GM12878 (cell line): ENCODE measurements at regions not wholly inside any gene's neighbourhood (a gene's known extent, or its start where the extent isn't known, plus 50 kb on each side); places are given as distances from the start of the nearest gene placed in this dataset.

Experiments used
- ATAC-seq: fragments of 200-7000 bp; cut with Tn5 transposase; 3 replicates; pipeline ENCODE4 v1.9.1; 2020; ENCODE audit warnings: mild to moderate bottlenecking, moderate library complexity
- BruUV-seq: library from RNA; stranded (reverse); fragments of 400-500 nt; replicated peaks from 2 replicates; lab custom pipeline; 2021; lab: Mats Ljungman, UMichigan
- CTCF ChIA-PET: fragments of 300-600 bp; sonication (Branson Sonifier 250); formaldehyde crosslinking; extraction: SDS; loops from one replicate; lab custom pipeline; 2021; ENCODE audit warnings: inconsistent platforms; lab: Yijun Ruan, JAX
- POLR2A ChIA-PET: fragments of 350-600 bp; formaldehyde crosslinking; extraction: SDS; loops from one replicate; lab custom pipeline; 2021; ENCODE audit warnings: inconsistent platforms; lab: Charles Lee
- RAD21 ChIA-PET: fragments of 300-600 bp; sonication (Branson Sonifier 250); formaldehyde crosslinking; loops from one replicate; lab custom pipeline; 2023; ENCODE audit warnings: antibody characterized with exemption; ENCODE audit not compliant: unreplicated experiment; lab: Charles Lee
- SMC1A ChIA-PET: fragments of 300-600 bp; sonication (Branson Sonifier 250); formaldehyde crosslinking; loops from one replicate; lab custom pipeline; 2023; ENCODE audit not compliant: unreplicated experiment, uncharacterized antibody; lab: Charles Lee
- DNase-seq: peaks from one replicate; pipeline ENCODE4 v3.0.0-alpha.2; 2011; ENCODE audit warnings: low read depth, low spot score
- FAIRE-seq: peaks from 3 replicates; lab custom pipeline; 2011; peaks lifted over from hg19 to GRCh38; lab: Jason Lieb, UNC
- H2AFZ ChIP-seq: 2 replicates; pipeline ENCODE4 v1.6.0; 2011; ENCODE audit warnings: low read depth, low read length, control low read depth; ENCODE audit not compliant: control insufficient read depth
- H3K27ac ChIP-seq: 2 replicates; pipeline ENCODE4 v1.5.1; 2011; ENCODE audit warnings: control low read depth; ENCODE audit not compliant: control insufficient read depth, insufficient read depth
- H3K27me3 ChIP-seq, 2 experiments: replicated peaks in 1 of 2; 2 replicates each; pipeline versions ENCODE4 v1.6.0 to v1.6.1; 2011; ENCODE audit warnings: low read length in 1 of 2; ENCODE audit not compliant: control insufficient read depth in 2 of 2, insufficient read depth in 2 of 2
- H3K36me3 ChIP-seq, 2 experiments: 2 replicates each; pipeline ENCODE4 v1.5.1; 2011; ENCODE audit warnings: low read length in 1 of 2; ENCODE audit not compliant: control insufficient read depth in 2 of 2, insufficient read depth in 2 of 2
- H3K4me1 ChIP-seq: 2 replicates; pipeline ENCODE4 v1.6.1; 2011; ENCODE audit warnings: mild to moderate bottlenecking, low read length, moderate library complexity, mixed read lengths; ENCODE audit not compliant: control insufficient read depth, insufficient read depth
- H3K4me2 ChIP-seq: 2 replicates; pipeline ENCODE4 v1.6.0; 2011; ENCODE audit warnings: control low read depth; ENCODE audit not compliant: control insufficient read depth, insufficient read depth
- H3K4me3 ChIP-seq: fragments of 200-600 bp; sonication (generic); 2 replicates; pipeline ENCODE4 v1.5.1; 2016
- H3K79me2 ChIP-seq: 2 replicates; pipeline ENCODE4 v1.6.0; 2011; ENCODE audit warnings: low read length; ENCODE audit not compliant: control insufficient read depth, insufficient read depth
- H3K9ac ChIP-seq: 2 replicates; pipeline ENCODE4 v1.8.0; 2011; ENCODE audit warnings: low read length, control low read depth, mixed read lengths; ENCODE audit not compliant: control insufficient read depth, insufficient read depth
- H3K9me3 ChIP-seq: replicated peaks from 3 replicates; pipeline ENCODE4 v1.5.1; 2011; ENCODE audit warnings: mild to moderate bottlenecking, low read length; ENCODE audit not compliant: control insufficient read depth, insufficient read depth
- H4K20me1 ChIP-seq: 2 replicates; pipeline ENCODE4 v1.6.0; 2011; ENCODE audit not compliant: control insufficient read depth, insufficient read depth
- ASH2L ChIP-seq: fragments of 300-600, 200-600 bp; sonication (generic); IDR thresholded peaks from 2 replicates; pipeline ENCODE4 v1.6.1; 2017; ENCODE audit warnings: low read depth, mild to moderate bottlenecking, borderline replicate concordance
- CEBPB ChIP-seq, 2 experiments: fragments of 150-350 bp in 1 of 2; IDR thresholded peaks; 2 replicates each; pipeline ENCODE4 v1.6.1; 2012 to 2014; ENCODE audit warnings: low read depth in 2 of 2, low read length in 2 of 2, borderline replicate concordance in 1 of 2, inconsistent platforms in 1 of 2
- CHD4 ChIP-seq: fragments of 200-600 bp; sonication (generic); IDR thresholded peaks from 2 replicates; pipeline ENCODE4 v1.6.1; 2016; ENCODE audit warnings: mild to moderate bottlenecking
- E2F4 ChIP-seq: IDR thresholded peaks from 2 replicates; pipeline ENCODE4 v1.6.1; 2012; ENCODE audit warnings: low read depth, low read length, improper control_type of control experiment
- HDAC6 ChIP-seq: fragments of 200-600 bp; sonication (generic); IDR thresholded peaks from one replicate; pipeline ENCODE4 v1.8.0; 2017; ENCODE audit warnings: antibody characterized with exemption; ENCODE audit not compliant: unreplicated experiment
- MEF2B ChIP-seq: fragments of 450-650 bp; IDR thresholded peaks from 2 replicates; pipeline ENCODE4 v1.6.1; 2018; ENCODE audit warnings: mild to moderate bottlenecking, moderate library complexity; ENCODE audit not compliant: partially characterized antibody, poor library complexity, severe bottlenecking
- MYB ChIP-seq: fragments of 150-350 bp; IDR thresholded peaks from 2 replicates; pipeline ENCODE4 v1.6.1; 2014; ENCODE audit warnings: mild to moderate bottlenecking, low read depth, low read length, borderline replicate concordance
- NR2C2 ChIP-seq: IDR thresholded peaks from 2 replicates; pipeline ENCODE4 v1.6.1; 2011; ENCODE audit warnings: borderline replicate concordance, low read depth; ENCODE audit not compliant: control insufficient read depth, insufficient read length
- POU2F2 ChIP-seq: IDR thresholded peaks from 3 replicates; pipeline ENCODE4 v1.6.1; 2011; ENCODE audit warnings: low read depth, mild to moderate bottlenecking, low read length, borderline replicate concordance
- SPI1 ChIP-seq: IDR thresholded peaks from 2 replicates; pipeline ENCODE4 v1.6.1; 2011; ENCODE audit warnings: low read depth, mild to moderate bottlenecking, low read length, moderate library complexity, borderline replicate concordance; ENCODE audit not compliant: insufficient read depth
- SRF ChIP-seq, 2 experiments: IDR thresholded peaks; 2 replicates each; pipeline ENCODE4 v1.6.1; 2011; ENCODE audit warnings: low read depth in 2 of 2, low read length in 2 of 2, mild to moderate bottlenecking in 1 of 2, moderate library complexity in 1 of 2
- WRNIP1 ChIP-seq: IDR thresholded peaks from 2 replicates; pipeline ENCODE4 v1.6.1; 2011; ENCODE audit warnings: low read depth, low read length, improper control_type of control experiment, borderline replicate concordance
- YBX1 ChIP-seq: fragments of 450-650 bp; IDR thresholded peaks from 2 replicates; pipeline ENCODE4 v1.6.1; 2016; ENCODE audit warnings: antibody characterized with exemption
- ZNF687 ChIP-seq: fragments of 450-650 bp; IDR thresholded peaks from 2 replicates; pipeline ENCODE4 v1.6.1; 2017; ENCODE audit warnings: mild to moderate bottlenecking, moderate library complexity
- WGBS: methylation state at CpG from one replicate; pipeline ENCODE4 v1.1.6; 2016; ENCODE audit warnings: low lambda C conversion rate; ENCODE audit not compliant: insufficient replicate concordance, insufficient coverage; ENCODE audit errors: missing lambda C conversion rate; 5-methylcytosine and 5-hydroxymethylcytosine counted together
- in situ Hi-C: fragments of 300-500 bp; cut with MboI; formaldehyde crosslinking; loops from 9 replicates; pipeline ENCODE4 v1.14.3; 2018; ENCODE audit warnings: mixed read lengths
- intact Hi-C: fragments of 100-400 bp; cut with micrococcal nuclease; formaldehyde crosslinking; loops from one replicate; pipeline ENCODE4 v1.14.2; 2022; ENCODE audit not compliant: unreplicated experiment

GRCh38 chr1:157230500-157230899, 92.3 kb upstream of the ETV3 start:
- no peak for FAIRE-seq
- intact Hi-C loops (no loop called here), in situ Hi-C loops (no loop called here)
- no peaks in the 10 kb centered on the region for H3K27me3 ChIP-seq
- no peak overlapping the region for H3K4me3 ChIP-seq
- no peaks in the 10 kb centered on the region for H4K20me1 ChIP-seq
- no peak overlapping the region for H3K9ac ChIP-seq
- no TSS peak for BruUV-seq
- H3K27ac ChIP-seq: no peak overlapping the region
- no peak for TF ChIP-seq POU2F2
- TF ChIP-seq WRNIP1: no peak
- TF ChIP-seq E2F4: no peak
- no peak for TF ChIP-seq ASH2L
- TF ChIP-seq MEF2B: no peak
- TF ChIP-seq NR2C2: no peak
- TF ChIP-seq CHD4: no peak
- no peak for TF ChIP-seq SRF (IDR thresholded peaks at IDR 0.05; ENCODE audit: low read depth in 2 of 2, low read length in 2 of 2)
- no peak for TF ChIP-seq SPI1
- no peak for TF ChIP-seq CEBPB (IDR thresholded peaks at IDR 0.05; ENCODE audit: borderline replicate concordance in 1 of 2, low read depth in 2 of 2, low read length in 2 of 2)
- TF ChIP-seq YBX1: no peak
- no peak for TF ChIP-seq HDAC6
- no peak for TF ChIP-seq MYB
- no peak for TF ChIP-seq ZNF687
- H3K9me3 ChIP-seq: no peaks in the 10 kb centered on the region; the same call in 2 of the 3 replicates
- ATAC-seq: no peak
- ChIA-PET RAD21 (interaction anchor here (1.8 kb wide), 1 partner anchor 10 kb away, joined by 8 read pairs; no protein-coding TSS in a partner anchor), SMC1A (interaction anchor here (0.6 to 1.2 kb wide), 3 partner anchors 9 to 206 kb away, joined by 3 to 8 read pairs (median 4); no protein-coding TSS in a partner anchor), CTCF (interaction anchor here (0.6 to 2.3 kb wide), 4 partner anchors 10 to 140 kb away, joined by 3 to 8 read pairs (median 4); no protein-coding TSS in a partner anchor), POLR2A (interaction anchor here (0.6 to 1.0 kb wide), 2 partner anchors 19 to 291 kb away, joined by 3 read pairs; no protein-coding TSS in a partner anchor)
- 44% methylated on average over 4 of the region's 4 CpGs for WGBS
- no peaks in the 10 kb centered on the region for H3K79me2 ChIP-seq
- H3K4me1 ChIP-seq: no peaks in the 10 kb centered on the region
- no peak overlapping the region for H3K4me2 ChIP-seq
- DNase-seq: no peak
- H3K36me3 ChIP-seq: no peaks in the 10 kb centered on the region
- H2AFZ ChIP-seq: no peak overlapping the region
